ENCODE measurements at regions not wholly inside any gene's neighbourhood (a gene's known extent, or its start where the extent isn't known, plus 50 kb on each side); places are given as distances from the start of the nearest gene placed in this dataset.
"Not testable (repeated sequence)": the region's sequence is repeated elsewhere in the genome, so short reads cannot be mapped to it uniquely, and the experiment has no call there.

DNA sequence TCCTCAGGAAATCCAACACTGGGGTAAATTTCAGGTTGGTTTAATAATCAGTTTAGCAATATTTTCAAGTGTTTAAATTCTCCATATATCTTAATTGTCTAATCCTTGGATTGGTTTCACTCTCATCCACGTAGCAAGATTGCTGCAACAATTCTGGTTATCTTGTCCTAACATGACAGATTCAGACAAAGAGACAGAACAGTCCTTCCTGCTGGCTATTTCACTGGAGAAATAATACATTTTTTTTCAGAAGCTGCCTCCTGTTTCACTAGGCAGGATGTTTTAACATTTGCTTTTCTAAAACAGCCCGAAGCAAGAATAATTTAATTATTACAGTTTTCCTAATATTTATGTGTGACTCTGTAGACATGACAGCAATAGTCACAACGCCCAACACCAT lies 2011.2 kb downstream of the NCAM2 start:
- no peak for DNase-seq (ENCODE audit: low spot score)
- FAIRE-seq: no peak

- DNase-seq (ENCODE audit: low spot score) (no peak), FAIRE-seq (no peak)
Observed at GRCh38 chr21:23014021-23014420, 2015.8 kb downstream of the NCAM2 start.

DNA sequence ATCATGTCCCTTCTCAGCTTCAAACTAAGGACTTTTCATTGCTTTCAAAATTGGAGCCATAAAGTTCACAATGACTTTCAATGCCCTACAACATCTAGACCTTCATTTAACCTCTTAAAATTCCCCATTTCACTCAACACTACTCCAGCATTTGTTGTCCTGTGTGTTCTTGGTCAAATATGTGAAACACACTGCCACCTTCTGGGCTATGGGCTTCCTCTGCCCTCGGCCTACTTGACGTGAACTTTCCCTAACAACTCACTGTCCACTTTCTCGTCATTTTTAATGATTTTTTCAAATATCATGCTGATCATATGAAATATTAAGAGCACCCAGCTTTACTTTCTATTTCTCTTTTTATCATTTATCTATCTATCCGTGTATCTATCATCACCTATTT lies 2018.4 kb downstream of the NCAM2 start:
- DNase-seq (ENCODE audit: low spot score): no peak
- no peak for FAIRE-seq

DNA sequence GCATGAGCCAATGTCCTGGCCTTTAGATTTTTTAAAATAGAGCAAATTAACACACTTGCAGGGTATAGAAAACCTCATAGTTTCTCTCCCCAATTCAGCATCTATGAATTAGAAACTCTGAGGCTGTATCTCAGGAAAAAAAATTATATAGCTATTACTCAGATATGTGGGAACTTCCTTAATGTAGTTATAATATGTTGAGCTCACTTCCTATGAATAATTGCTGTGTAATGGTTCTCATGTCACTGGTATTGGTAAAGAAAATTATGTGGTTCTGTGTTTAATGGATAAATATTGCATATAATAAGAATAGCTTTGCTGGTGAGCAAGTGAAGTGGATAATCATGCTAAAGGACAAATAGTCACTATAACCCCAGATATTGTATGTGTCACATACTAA lies 2019.8 kb downstream of the NCAM2 start:
- DNase-seq (ENCODE audit: low spot score) (no peak), FAIRE-seq (no peak)

DNA sequence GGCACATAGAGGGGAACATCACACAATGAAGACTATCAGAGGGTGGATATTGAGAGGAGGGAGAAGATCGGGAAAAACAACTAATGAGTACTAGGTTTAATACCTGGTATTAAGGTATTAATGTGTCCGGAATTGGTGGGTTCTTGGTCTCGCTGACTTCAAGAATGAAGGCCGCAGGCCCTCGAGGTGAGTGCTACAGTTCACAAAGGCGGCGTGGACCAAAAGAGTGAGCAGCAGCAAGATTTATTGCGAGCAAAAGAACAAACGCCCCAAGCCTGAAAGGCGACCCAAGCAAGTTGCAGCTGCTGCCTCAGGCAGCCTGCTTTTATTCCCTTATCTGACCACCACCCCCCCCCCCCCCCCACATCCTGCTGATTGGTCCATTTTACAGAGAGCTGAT lies 2022.8 kb downstream of the NCAM2 start:
- FAIRE-seq (no peak), DNase-seq (ENCODE audit: low spot score) (no peak)

DNA sequence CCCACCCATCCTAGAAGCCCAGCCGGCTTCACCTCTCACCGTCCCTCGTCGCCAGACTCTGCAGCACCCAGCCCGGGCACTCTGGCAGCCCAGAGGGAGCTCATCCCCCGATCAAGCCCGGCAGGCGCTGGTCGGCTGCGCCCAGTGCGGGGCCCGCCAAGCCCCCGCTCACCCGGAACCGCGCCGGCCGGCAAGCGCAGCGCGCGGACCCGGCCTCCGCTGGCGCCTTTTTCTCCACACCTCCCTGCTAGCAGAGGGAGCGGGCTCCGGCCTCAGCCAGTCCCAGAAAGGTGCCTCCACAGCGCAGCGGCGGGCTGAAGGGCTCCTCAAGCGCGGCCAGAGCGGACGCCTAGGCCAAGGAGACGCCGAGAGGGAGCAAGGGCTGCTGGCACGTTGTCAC lies 2023.3 kb downstream of the NCAM2 start:
- no peak for DNase-seq (ENCODE audit: low spot score)
- FAIRE-seq: no peak

GRCh38 chr21:23026878-23027277 lies 2028.7 kb downstream of the NCAM2 start:
- DNase-seq (ENCODE audit: low spot score) (no peak), FAIRE-seq (no peak)

GRCh38 chr21:23039846-23040245 lies 2041.6 kb downstream of the NCAM2 start:
- no peak for FAIRE-seq
- DNase-seq (ENCODE audit: low spot score): no peak

- no peak for FAIRE-seq
- no peak for DNase-seq (ENCODE audit: low spot score)
Observed at GRCh38 chr21:23045955-23046354, 2047.7 kb downstream of the NCAM2 start.

GRCh38 chr21:23067672-23068071 lies 2069.5 kb downstream of the NCAM2 start:
- no peak for DNase-seq (ENCODE audit: low spot score)
- no peak for FAIRE-seq

DNA sequence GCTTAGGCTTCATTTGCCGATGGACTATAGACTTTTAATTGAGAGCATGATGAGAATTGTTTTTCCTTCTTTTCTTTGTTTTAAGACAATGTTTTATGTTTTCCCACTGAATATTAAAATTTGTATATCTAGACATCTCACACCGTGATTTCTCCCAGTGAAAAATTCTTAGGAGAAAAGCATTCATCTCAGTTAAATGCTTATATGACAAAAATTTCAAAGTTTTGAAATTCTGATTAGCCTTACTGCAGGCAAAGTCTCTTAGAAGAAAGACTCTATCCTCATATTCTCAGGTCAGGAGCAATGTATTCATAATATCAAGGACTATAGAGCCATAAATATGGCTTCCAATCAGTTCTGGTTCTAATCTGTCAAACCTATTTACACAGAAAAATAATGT lies 2085.0 kb downstream of the NCAM2 start:
- no peak for FAIRE-seq

GRCh38 chr21:23093259-23093658 lies 2095.1 kb downstream of the NCAM2 start:
- DNase-seq (ENCODE audit: low spot score) (no peak), FAIRE-seq (peak; percentile 10)

More for the DNA sequence above, 2085.0 kb downstream of the NCAM2 start:
- DNase-seq (ENCODE audit: low spot score): no peak

- FAIRE-seq (no peak), DNase-seq (ENCODE audit: low spot score) (no peak)
Observed at GRCh38 chr21:23099185-23099584, 2101.0 kb downstream of the NCAM2 start.

DNA sequence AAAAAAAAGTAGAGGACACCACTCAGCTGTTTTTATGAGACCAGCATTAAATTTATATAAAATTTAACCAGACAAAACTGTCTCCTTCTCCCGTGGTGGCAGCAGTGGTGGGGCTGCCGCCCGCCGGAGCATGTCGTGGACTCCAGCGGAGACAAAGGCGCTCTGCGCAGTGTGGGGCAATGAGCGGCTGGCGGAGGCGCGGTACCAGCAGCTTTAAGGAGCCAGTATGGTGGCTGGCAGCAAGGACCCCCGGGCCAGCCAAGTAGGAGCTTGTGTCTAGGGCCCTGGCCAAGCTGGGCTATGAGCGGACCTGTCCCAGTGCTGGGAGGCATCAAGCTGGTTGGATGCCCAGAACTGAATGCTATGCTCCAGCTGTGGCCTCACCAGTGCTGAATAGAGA lies 2102.9 kb downstream of the NCAM2 start:
- no peak for FAIRE-seq

DNA sequence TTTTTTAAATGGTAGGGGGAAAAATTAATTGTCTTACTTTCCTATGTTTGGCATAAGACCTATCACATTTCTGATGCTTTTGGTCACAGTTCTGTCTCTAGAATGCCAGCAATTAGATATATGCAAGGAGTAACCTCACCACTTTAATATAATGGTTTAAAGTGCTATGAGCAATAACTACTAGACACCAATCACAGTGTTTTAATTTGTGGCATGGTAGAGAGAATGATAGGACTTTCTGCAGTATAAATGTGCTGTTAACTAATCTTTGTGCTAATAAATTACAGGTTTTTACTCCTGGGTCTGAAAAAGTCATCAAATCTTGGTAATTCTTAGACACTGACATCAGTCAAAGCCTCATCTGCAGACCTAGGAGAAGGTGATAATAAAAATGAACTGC lies 2110.3 kb downstream of the NCAM2 start:
- no peak for DNase-seq (ENCODE audit: low spot score)
- no peak for FAIRE-seq

More for the DNA sequence above, 2102.9 kb downstream of the NCAM2 start:
- DNase-seq (ENCODE audit: low spot score): no peak

GRCh38 chr21:23111070-23111600 lies 2112.9 kb downstream of the NCAM2 start:
- peak; percentile 77 for FAIRE-seq
- peak; percentile 33 for DNase-seq (ENCODE audit: low spot score)

DNA sequence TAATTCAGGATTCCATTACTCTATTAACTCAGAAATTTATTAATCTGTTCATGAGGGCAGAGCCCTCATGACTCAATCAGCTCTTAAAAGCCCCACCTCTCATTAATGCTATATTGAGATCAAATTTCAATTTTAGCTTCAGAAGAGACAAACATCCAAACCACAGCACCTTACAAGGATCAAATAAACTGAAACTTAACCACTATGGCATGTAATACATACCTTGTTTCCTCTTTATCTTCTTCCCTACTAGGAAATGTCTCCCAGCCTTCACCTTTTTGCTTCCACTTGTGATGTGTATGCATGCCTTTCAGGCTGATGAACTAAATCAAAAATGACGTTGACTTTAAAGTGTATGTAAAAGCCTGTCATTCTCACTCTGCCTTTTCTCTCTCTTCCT lies 2121.3 kb downstream of the NCAM2 start:
- FAIRE-seq (no peak), DNase-seq (ENCODE audit: low spot score) (no peak)

GRCh38 chr21:23127973-23128372 lies 2129.8 kb downstream of the NCAM2 start:
- FAIRE-seq (no peak), DNase-seq (ENCODE audit: low spot score) (no peak)

DNA sequence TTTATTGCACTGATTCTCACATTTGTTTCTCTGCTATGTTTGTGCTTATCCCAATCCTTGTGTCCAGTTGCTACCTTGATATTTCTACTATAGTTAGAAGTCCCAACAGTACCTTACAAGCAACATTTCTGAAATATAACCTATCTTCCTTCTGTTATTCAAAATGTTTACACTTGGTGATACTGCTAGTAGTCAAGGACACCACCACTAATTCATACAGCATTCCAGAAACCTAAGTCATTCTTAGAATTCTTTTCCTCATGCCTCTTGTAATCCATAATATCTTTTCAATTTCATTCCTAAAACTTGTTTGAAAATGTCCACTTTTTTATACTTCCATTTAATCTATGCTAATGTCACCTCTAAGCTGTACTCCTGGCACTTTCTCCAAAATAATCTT lies 2132.1 kb downstream of the NCAM2 start:
- DNase-seq (ENCODE audit: low spot score) (no peak), FAIRE-seq (no peak)

DNA sequence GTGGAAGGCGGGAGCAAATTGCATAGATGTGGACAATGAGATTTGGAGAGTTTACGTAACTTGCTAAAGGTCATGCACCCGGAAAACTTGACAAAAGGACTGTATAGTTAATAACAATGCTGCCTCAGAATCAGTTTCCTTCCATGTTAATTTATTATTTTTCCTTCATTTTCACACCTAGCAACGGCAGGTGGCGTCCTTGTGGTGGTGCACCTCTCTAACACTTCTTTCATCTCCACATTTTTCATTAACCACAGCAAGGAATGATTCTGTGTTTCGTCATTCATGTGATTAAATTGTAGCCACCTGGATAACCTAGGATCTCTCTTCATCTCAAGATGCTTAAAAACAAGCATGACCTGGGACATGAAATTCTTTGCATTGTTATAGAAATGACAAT lies 2133.0 kb downstream of the NCAM2 start:
- no peak for FAIRE-seq
- DNase-seq (ENCODE audit: low spot score): no peak

DNA sequence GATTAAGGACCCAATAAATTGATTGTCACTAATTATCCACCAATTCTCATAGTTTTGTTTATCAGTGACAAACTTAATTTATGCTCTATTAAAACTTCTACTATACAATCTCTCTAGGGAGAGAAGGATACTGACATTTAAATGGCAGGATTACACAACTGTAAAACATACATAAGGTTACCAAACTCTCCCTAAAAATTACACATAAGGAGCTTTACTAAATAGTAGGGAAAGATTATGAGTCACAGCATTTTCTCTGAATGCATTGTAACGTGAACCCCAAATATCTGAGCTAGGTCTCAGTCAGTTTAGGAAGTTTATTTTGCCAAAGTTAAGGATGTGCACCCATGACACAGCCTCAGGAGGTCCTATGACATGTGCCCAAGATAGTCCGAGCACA lies 2140.6 kb downstream of the NCAM2 start:
- FAIRE-seq: no peak

DNA sequence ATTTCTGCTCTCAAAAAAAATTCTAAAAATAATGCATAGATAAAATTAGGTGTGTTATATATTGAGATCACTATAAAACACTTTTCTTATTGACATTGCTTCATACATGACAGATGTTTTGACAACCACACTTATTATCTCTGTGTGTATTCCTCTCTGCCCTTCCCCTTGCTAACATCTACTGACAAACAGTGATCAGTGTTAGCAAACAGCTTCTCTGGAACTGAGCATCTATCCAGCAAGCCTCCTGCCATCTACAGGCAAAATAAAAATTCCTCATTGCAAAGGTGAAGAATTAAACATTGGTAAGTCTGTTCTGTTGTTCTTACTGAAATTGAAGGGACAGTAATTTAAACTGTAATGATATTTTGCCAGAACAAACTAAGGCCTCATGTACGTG lies 2153.9 kb downstream of the NCAM2 start:
- FAIRE-seq: no peak
- no peak for DNase-seq (ENCODE audit: low spot score)

More for the DNA sequence above, 2140.6 kb downstream of the NCAM2 start:
- no peak for DNase-seq (ENCODE audit: low spot score)

GRCh38 chr21:23153842-23154241 lies 2155.6 kb downstream of the NCAM2 start:
- FAIRE-seq; DNase-seq (ENCODE audit: low spot score): not testable (repeated sequence)

- no peak for FAIRE-seq
Observed at GRCh38 chr21:23155281-23155680, 2157.1 kb downstream of the NCAM2 start.

More at GRCh38 chr21:23155281-23155680, 2157.1 kb downstream of the NCAM2 start:
- no peak for DNase-seq (ENCODE audit: low spot score)

Measured in RCC 7860 (cell line).